ENCODE measurements at regions not wholly inside any gene's neighbourhood (a gene's known extent, or its start where the extent isn't known, plus 50 kb on each side); places are given as distances from the start of the nearest gene placed in this dataset.

DNA sequence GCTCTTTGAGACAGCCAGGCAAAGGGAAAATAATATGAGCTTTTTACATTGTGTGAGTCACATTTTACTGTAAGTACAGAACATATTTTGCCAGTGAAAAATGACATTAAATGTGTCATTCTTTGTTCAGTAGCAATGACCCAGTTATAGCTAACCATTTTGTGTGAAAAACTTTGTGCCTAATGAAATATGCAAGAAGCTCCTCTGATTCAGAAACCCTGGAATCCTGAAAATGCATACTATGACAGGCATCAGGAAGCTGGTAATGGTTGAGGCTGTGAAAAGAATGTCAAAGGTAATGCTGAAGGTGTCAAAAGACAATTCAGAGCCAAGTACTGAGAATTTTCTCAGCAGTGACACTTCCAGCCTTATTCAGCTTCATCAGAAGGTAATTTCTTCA, 549.5 kb upstream of the SMIM31 start:
- TF ChIP-seq HDAC2 (IDR thresholded peaks at IDR 0.05) = no peak
- TF ChIP-seq, protein P1, sequence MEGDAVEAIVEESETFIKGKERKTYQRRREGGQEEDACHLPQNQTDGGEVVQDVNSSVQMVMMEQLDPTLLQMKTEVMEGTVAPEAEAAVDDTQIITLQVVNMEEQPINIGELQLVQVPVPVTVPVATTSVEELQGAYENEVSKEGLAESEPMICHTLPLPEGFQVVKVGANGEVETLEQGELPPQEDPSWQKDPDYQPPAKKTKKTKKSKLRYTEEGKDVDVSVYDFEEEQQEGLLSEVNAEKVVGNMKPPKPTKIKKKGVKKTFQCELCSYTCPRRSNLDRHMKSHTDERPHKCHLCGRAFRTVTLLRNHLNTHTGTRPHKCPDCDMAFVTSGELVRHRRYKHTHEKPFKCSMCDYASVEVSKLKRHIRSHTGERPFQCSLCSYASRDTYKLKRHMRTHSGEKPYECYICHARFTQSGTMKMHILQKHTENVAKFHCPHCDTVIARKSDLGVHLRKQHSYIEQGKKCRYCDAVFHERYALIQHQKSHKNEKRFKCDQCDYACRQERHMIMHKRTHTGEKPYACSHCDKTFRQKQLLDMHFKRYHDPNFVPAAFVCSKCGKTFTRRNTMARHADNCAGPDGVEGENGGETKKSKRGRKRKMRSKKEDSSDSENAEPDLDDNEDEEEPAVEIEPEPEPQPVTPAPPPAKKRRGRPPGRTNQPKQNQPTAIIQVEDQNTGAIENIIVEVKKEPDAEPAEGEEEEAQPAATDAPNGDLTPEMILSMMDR (IDR thresholded peaks at IDR 0.05) = no peak
- no peak for TF ChIP-seq MYC (IDR thresholded peaks at IDR 0.05; ENCODE audit: borderline replicate concordance, low read length)
- no peak for TF ChIP-seq RARB (CRISPR knock-in tag; IDR thresholded peaks at IDR 0.05)
- TF ChIP-seq RFX5 (IDR thresholded peaks at IDR 0.05) = no peak

Measured in A549 (cell line).